H1 (cell line): ENCODE measurements at regions not wholly inside any gene's neighbourhood (a gene's known extent, or its start where the extent isn't known, plus 50 kb on each side); places are given as distances from the start of the nearest gene placed in this dataset.

Experiments
- CTCF ChIA-PET: fragments of 300-600 bp; sonication (Branson Sonifier 250); formaldehyde crosslinking; loops from one replicate; lab custom pipeline; 2021; ENCODE audit not compliant: partially characterized antibody; lab: Charles Lee
- POLR2A ChIA-PET: fragments of 300-600 bp; sonication (Branson Sonifier 250); formaldehyde crosslinking; loops from one replicate; lab custom pipeline; 2021; ENCODE audit warnings: inconsistent platforms; ENCODE audit not compliant: partially characterized antibody; lab: Charles Lee
- DNase-seq, 2 experiments: peaks; one replicate each; pipeline versions ENCODE4 v3.0.0 to v3.0.0-alpha.2; 2010 to 2022; ENCODE audit warnings: low spot score in 2 of 2, low read depth in 1 of 2, mixed read lengths in 1 of 2
- FAIRE-seq: peaks from 2 replicates; lab custom pipeline; 2011; peaks lifted over from hg19 to GRCh38; lab: Jason Lieb, UNC
- H2AFZ ChIP-seq: 2 replicates; pipeline ENCODE4 v1.8.1; 2012; ENCODE audit warnings: low read length, inconsistent platforms
- H2AK5ac ChIP-seq: 2 replicates; pipeline ENCODE4 v1.6.1; 2013; ENCODE audit warnings: low read depth, low read length
- H2BK120ac ChIP-seq: replicated peaks from 2 replicates; pipeline ENCODE3; 2013; ENCODE audit warnings: low read depth, low read length, inconsistent platforms
- H2BK12ac ChIP-seq: 2 replicates; pipeline ENCODE4 v1.6.1; 2013; ENCODE audit warnings: low read depth, low read length
- H2BK15ac ChIP-seq: 2 replicates; pipeline ENCODE4 v1.6.1; 2013; ENCODE audit warnings: low read length
- H2BK20ac ChIP-seq: 2 replicates; pipeline ENCODE4 v1.6.1; 2013; ENCODE audit warnings: low read length
- H2BK5ac ChIP-seq: 2 replicates; pipeline ENCODE4 v1.6.1; 2013; ENCODE audit warnings: low read depth, low read length
- H3K14ac ChIP-seq: 2 replicates; pipeline ENCODE4 v1.6.1; 2013; ENCODE audit warnings: inconsistent platforms; ENCODE audit not compliant: insufficient read length
- H3K18ac ChIP-seq: 2 replicates; pipeline ENCODE4 v1.6.1; 2013; ENCODE audit warnings: low read length; ENCODE audit errors: extremely low read depth
- H3K23ac ChIP-seq: 2 replicates; pipeline ENCODE4 v1.6.1; 2013; ENCODE audit warnings: inconsistent platforms; ENCODE audit not compliant: insufficient read length
- H3K23me2 ChIP-seq: 2 replicates; pipeline ENCODE4 v1.6.1; 2013; ENCODE audit warnings: low read depth, low read length
- H3K27ac ChIP-seq: 2 replicates; pipeline ENCODE4 v1.6.1; 2011; ENCODE audit warnings: low read depth, low read length, inconsistent platforms
- H3K27me3 ChIP-seq, 4 experiments: replicated peaks in 1 of 4; 1 replicate in 1 of 4; 2 replicates in 3 of 4; pipeline versions ENCODE4 v1.6.1 to v1.8.1; 2011 to 2013; ENCODE audit warnings: low read length in 3 of 4, mild to moderate bottlenecking in 3 of 4, inconsistent platforms in 2 of 4, mixed read lengths in 2 of 4, moderate library complexity in 1 of 4; ENCODE audit not compliant: control insufficient read depth in 3 of 4, insufficient read depth in 3 of 4; ENCODE audit errors: extremely low read depth in 1 of 4
- H3K36me3 ChIP-seq, 4 experiments: 2 replicates each; pipeline versions ENCODE4 v1.6.1 to v1.8.1; 2011 to 2013; ENCODE audit warnings: mild to moderate bottlenecking in 4 of 4, low read length in 3 of 4, moderate library complexity in 2 of 4, control low read depth in 1 of 4, inconsistent platforms in 1 of 4; ENCODE audit not compliant: insufficient read depth in 4 of 4, control insufficient read depth in 2 of 4
- H3K4ac ChIP-seq: replicated peaks from 2 replicates; pipeline ENCODE3; 2013; ENCODE audit warnings: low read length, low read depth, mixed read lengths, inconsistent platforms; ENCODE audit not compliant: insufficient read length
- H3K4me1 ChIP-seq, 4 experiments: replicated peaks in 1 of 4; 1 replicate in 1 of 4; 2 replicates in 3 of 4; pipeline versions ENCODE4 v1.6.1 to v1.8.1; 2011 to 2013; ENCODE audit warnings: low read length in 3 of 4, inconsistent platforms in 2 of 4, mixed read lengths in 1 of 4; ENCODE audit not compliant: insufficient read depth in 4 of 4, control insufficient read depth in 3 of 4
- H3K4me2 ChIP-seq, 2 experiments: 2 replicates each; pipeline versions ENCODE4 v1.6.1 to v1.8.1; 2011 to 2013; ENCODE audit warnings: low read depth in 2 of 2, low read length in 2 of 2, control low read depth in 1 of 2, inconsistent platforms in 1 of 2, mild to moderate bottlenecking in 1 of 2; ENCODE audit not compliant: insufficient read depth in 1 of 2
- H3K4me3 ChIP-seq, 4 experiments: fragments of 200-600, 300-600 bp in 1 of 4; sonication (generic), shearing (Covaris generic), sonication (Bioruptor Twin) in 1 of 4; 2 replicates each; pipeline versions ENCODE4 v1.5.1 to v1.8.1; 2011 to 2016; ENCODE audit warnings: low read length in 4 of 4, low read depth in 3 of 4, control low read depth in 2 of 4, inconsistent platforms in 2 of 4, mild to moderate bottlenecking in 2 of 4, mixed read lengths in 1 of 4, moderate library complexity in 1 of 4; ENCODE audit not compliant: insufficient read depth in 2 of 4; ENCODE audit errors: extremely low read depth in 1 of 4
- H3K56ac ChIP-seq: replicated peaks from 2 replicates; pipeline ENCODE3; 2013; ENCODE audit warnings: low read depth, mild to moderate bottlenecking, mixed read lengths, low read length, inconsistent platforms; ENCODE audit not compliant: insufficient read length
- H3K79me1 ChIP-seq: 2 replicates; pipeline ENCODE4 v1.6.1; 2013; ENCODE audit warnings: low read depth, low read length, control low read depth
- H3K79me2 ChIP-seq, 2 experiments: 2 replicates each; pipeline versions ENCODE4 v1.6.1 to v1.8.1; 2012 to 2013; ENCODE audit warnings: low read length in 2 of 2, mild to moderate bottlenecking in 2 of 2, inconsistent platforms in 1 of 2; ENCODE audit not compliant: insufficient read depth in 2 of 2, control insufficient read depth in 1 of 2
- H3K9ac ChIP-seq, 4 experiments: replicated peaks in 1 of 4; 1 replicate in 1 of 4; 2 replicates in 3 of 4; pipeline versions ENCODE4 v1.6.1 to v1.8.1; 2011 to 2013; ENCODE audit warnings: low read depth in 3 of 4, low read length in 3 of 4, control low read depth in 2 of 4, mild to moderate bottlenecking in 2 of 4, moderate library complexity in 2 of 4, inconsistent platforms in 1 of 4; ENCODE audit errors: extremely low read depth in 1 of 4
- H3K9me3 ChIP-seq, 2 experiments: 2 replicates each; pipeline versions ENCODE4 v1.6.1 to v1.8.1; 2012 to 2013; ENCODE audit warnings: mild to moderate bottlenecking in 2 of 2, moderate library complexity in 2 of 2, control low read depth in 1 of 2, inconsistent platforms in 1 of 2, low read depth in 1 of 2, low read length in 1 of 2, mixed read lengths in 1 of 2; ENCODE audit not compliant: insufficient read depth in 2 of 2
- H4K20me1 ChIP-seq, 2 experiments: replicated peaks in 1 of 2; 2 replicates each; pipeline versions ENCODE3 to v1.8.1; 2011 to 2013; ENCODE audit warnings: inconsistent platforms in 2 of 2, low read length in 2 of 2, mild to moderate bottlenecking in 1 of 2; ENCODE audit not compliant: insufficient read depth in 2 of 2, control insufficient read depth in 1 of 2
- H4K5ac ChIP-seq: 2 replicates; pipeline ENCODE4 v1.6.1; 2013; ENCODE audit warnings: low read length, low read depth, mixed read lengths, inconsistent platforms; ENCODE audit not compliant: insufficient read length
- H4K8ac ChIP-seq: 2 replicates; pipeline ENCODE4 v1.8.0; 2013; ENCODE audit warnings: mild to moderate bottlenecking, moderate library complexity, low read length, inconsistent platforms; ENCODE audit not compliant: insufficient read depth; ENCODE audit errors: extremely low read depth
- H4K91ac ChIP-seq: replicated peaks from 2 replicates; pipeline ENCODE3; 2013; ENCODE audit warnings: low read length, mixed read lengths, inconsistent platforms; ENCODE audit not compliant: insufficient read length
- BCL11A ChIP-seq, 2 experiments: IDR thresholded peaks; one replicate each; pipeline ENCODE4 v1.6.1; 2011; ENCODE audit warnings: low read depth in 2 of 2, low read length in 2 of 2, mild to moderate bottlenecking in 2 of 2
- CBX8 ChIP-seq: fragments of 300-800, 300-1000 bp; sonication (generic); IDR thresholded peaks from 2 replicates; pipeline ENCODE4 v1.7.1; 2016; ENCODE audit warnings: low read depth, low read length, borderline replicate concordance
- CREB1 ChIP-seq: IDR thresholded peaks from 2 replicates; pipeline ENCODE4 v1.6.1; 2012; ENCODE audit warnings: inconsistent platforms
- FOSL1 ChIP-seq: IDR thresholded peaks from 2 replicates; pipeline ENCODE4 v1.6.1; 2011; ENCODE audit warnings: mild to moderate bottlenecking, low read depth, low read length, moderate library complexity; ENCODE audit not compliant: insufficient read depth
- KDM1A ChIP-seq: fragments of 200-600, 300-600 bp; sonication (generic); IDR thresholded peaks from 2 replicates; pipeline ENCODE4 v1.7.1; 2016; ENCODE audit warnings: mild to moderate bottlenecking, low read length, borderline replicate concordance
- RBBP5 ChIP-seq: IDR thresholded peaks from 2 replicates; pipeline ENCODE4 v1.7.1; 2012; ENCODE audit warnings: low read depth, mild to moderate bottlenecking, inconsistent platforms, low read length, moderate library complexity, borderline replicate concordance
- WGBS, 2 experiments: shearing (Covaris generic) in 1 of 2; methylation state at CpG; one replicate each; pipeline versions ENCODE4 v1.1.6 to v1.1.7; 2013 to 2015; ENCODE audit warnings: low lambda C conversion rate in 2 of 2, mixed read lengths in 2 of 2, inconsistent platforms in 1 of 2, low coverage in 1 of 2, missing lambda C conversion rate in 1 of 2; ENCODE audit not compliant: insufficient replicate concordance in 2 of 2, insufficient coverage in 1 of 2, insufficient read length in 1 of 2; ENCODE audit errors: extremely low coverage in 1 of 2, missing lambda C conversion rate in 1 of 2; 5-methylcytosine and 5-hydroxymethylcytosine counted together
- TF ChIP-seq, protein P1 (sequence below): IDR thresholded peaks from 2 replicates; pipeline ENCODE4 v1.6.1; 2012; ENCODE audit warnings: inconsistent platforms
- TF ChIP-seq, protein P2 (sequence below): IDR thresholded peaks from 2 replicates; pipeline ENCODE4 v1.6.1; 2011; ENCODE audit warnings: low read depth, mild to moderate bottlenecking, low read length; ENCODE audit not compliant: insufficient read depth

DNA sequence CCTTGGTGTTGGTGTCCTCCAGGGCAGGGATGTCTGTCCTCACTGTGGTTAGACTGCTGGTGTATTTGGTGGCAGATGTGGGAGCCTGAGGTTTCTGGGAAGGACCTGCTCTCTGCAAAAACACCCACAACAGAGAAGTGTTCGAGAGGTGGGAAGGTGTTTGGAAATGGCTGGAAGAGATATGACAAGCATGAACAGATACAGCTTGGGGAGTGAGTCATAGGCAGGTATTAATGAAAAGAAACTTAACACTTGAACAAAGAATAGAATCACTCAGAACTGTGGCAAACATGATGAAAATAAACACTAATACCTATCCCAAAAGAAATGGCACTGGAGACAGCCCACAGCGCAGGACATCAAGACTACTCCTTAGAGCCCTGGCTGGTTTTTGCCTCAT lies 192.4 kb upstream of the RORA start:
- H3K79me1 ChIP-seq = no peaks in the 10 kb centered on the region
- H3K4me1 ChIP-seq = peaks cover 0 to 8% (median under 1%) of the 10 kb centered on the region in 4 experiments; a peak in 1 of 7 replicates
- H2BK15ac ChIP-seq = no peak overlapping the region
- H2BK20ac ChIP-seq = no peak overlapping the region
- no peak overlapping the region for H3K14ac ChIP-seq
- H3K9ac ChIP-seq = no peak overlapping the region
- no peak overlapping the region for H3K4me2 ChIP-seq
- ChIA-PET POLR2A (no interaction called here), CTCF (interaction anchor here (1.1 kb wide), 1 partner anchor 8 kb away, joined by 3 read pairs; no protein-coding TSS in a partner anchor)
- H4K8ac ChIP-seq = no peak overlapping the region
- no peak overlapping the region for H2AFZ ChIP-seq
- no peak overlapping the region for H3K4me3 ChIP-seq
- no peak overlapping the region for H2BK5ac ChIP-seq
- H3K18ac ChIP-seq = no peak overlapping the region
- 93% methylated on average over 2 of the region's 2 CpGs; no CpG with 5 or more reads in 1 of the 2 experiments for WGBS, 2 experiments
- no peak overlapping the region for H4K91ac ChIP-seq
- H3K4ac ChIP-seq = no peak overlapping the region
- no peaks in the 10 kb centered on the region for H3K79me2 ChIP-seq
- no peak overlapping the region for H3K27ac ChIP-seq
- FAIRE-seq = no peak
- no peak overlapping the region for H2BK12ac ChIP-seq
- H3K36me3 ChIP-seq = no peaks in the 10 kb centered on the region
- H3K9me3 ChIP-seq = no peaks in the 10 kb centered on the region
- no peaks in the 10 kb centered on the region for H3K23me2 ChIP-seq
- H2AK5ac ChIP-seq = no peak overlapping the region
- no peak overlapping the region for H4K5ac ChIP-seq
- H2BK120ac ChIP-seq = no peak overlapping the region
- no peak overlapping the region for H3K23ac ChIP-seq
- no peak for TF ChIP-seq RBBP5
- TF ChIP-seq BCL11A (IDR thresholded peaks at IDR 0.05; ENCODE audit: low read depth in 2 of 2, low read length in 2 of 2) = no peak
- no peak for TF ChIP-seq CBX8
- no peak for TF ChIP-seq FOSL1
- TF ChIP-seq, protein P1, sequence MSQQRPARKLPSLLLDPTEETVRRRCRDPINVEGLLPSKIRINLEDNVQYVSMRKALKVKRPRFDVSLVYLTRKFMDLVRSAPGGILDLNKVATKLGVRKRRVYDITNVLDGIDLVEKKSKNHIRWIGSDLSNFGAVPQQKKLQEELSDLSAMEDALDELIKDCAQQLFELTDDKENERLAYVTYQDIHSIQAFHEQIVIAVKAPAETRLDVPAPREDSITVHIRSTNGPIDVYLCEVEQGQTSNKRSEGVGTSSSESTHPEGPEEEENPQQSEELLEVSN = no peak
- TF ChIP-seq, protein P2, sequence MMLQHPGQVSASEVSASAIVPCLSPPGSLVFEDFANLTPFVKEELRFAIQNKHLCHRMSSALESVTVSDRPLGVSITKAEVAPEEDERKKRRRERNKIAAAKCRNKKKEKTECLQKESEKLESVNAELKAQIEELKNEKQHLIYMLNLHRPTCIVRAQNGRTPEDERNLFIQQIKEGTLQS = no peak
- TF ChIP-seq KDM1A = no peak
- TF ChIP-seq CREB1 = no peak
- TF ChIP-seq, all 59 proteins: peak for 0
- Histone ChIP-seq H3K56ac (no peak overlapping the region), H3K27me3 (no peaks in the 10 kb centered on the region), H4K20me1 (no peaks in the 10 kb centered on the region)
- no peak for DNase-seq
